NCI-H748 (cell line): ENCODE measurements at regions not wholly inside any gene's neighbourhood (a gene's known extent, or its start where the extent isn't known, plus 50 kb on each side); places are given as distances from the start of the nearest gene placed in this dataset.

Source experiments
- DNase-seq: peaks from one replicate; lab custom pipeline; 2025; ENCODE audit not compliant: unreplicated experiment; lab: John Stamatoyannopoulos, UW

DNA sequence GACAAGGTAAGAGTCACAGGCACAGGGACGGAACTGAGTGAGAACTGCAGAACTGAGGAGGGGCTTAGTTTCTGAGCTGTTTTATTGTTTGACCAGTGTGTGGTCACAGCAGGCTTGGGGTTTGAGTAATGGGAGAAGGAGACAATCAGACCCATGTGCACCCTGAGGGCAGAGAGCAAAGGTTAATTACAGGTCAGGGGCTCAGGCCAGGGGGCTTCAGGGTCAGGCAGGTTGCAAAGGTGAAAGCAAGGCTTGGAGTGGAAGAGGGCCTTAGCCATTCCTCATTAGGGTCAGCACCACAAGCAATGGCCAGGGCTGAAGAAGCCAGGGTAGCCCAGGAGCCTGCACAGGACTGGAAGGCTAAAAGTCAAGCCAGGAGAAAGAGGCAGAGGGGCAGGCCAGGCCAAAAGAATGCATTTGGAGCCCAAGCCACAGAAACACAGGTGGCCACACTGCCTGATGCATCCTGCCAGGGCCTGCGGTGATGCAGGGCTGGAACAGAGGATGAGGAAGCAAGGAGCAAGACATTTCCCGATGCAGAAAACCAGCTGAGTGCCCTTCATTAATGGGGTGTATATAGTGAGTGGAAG lies 209.8 kb upstream of the GYPC start:
- no peak for DNase-seq

DNA sequence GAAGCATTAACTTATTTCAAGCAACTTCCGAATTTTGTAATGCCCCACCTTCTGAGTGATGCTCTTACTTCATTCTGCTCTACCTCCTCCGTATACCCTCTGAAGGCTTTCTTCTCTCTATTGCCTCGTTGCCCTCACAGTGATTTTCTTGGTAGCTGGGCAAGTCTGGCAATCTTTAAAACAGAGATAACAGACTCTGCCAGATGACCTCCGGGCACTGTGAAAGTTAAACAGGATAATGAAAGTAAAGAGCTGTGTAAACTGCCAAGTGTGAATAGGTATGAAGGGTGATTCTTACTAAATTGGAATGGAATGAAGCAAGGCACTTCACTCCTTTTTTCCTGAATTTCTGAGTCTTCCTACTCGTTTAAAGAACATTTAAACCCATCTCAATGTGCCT lies 207.3 kb upstream of the GYPC start:
- DNase-seq: no peak

DNA sequence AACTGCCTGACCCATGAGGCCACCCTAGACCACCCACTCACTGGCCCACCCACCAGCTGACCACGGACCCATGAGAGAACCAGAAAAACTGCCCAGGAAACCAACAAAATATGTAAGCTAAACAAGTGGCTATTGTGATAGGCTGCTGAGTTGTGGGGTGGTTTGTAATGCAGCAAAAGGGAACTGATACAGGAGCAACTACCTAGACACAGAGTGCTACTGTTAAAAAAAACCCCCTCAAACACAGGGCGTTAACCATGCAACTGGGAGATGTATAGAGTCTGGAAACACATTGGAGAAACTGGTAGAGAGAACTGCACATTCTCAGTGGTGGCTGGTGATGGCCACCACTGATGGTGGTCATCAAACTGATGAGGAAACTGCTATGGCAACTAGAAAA lies 206.3 kb upstream of the GYPC start:
- no peak for DNase-seq

DNA sequence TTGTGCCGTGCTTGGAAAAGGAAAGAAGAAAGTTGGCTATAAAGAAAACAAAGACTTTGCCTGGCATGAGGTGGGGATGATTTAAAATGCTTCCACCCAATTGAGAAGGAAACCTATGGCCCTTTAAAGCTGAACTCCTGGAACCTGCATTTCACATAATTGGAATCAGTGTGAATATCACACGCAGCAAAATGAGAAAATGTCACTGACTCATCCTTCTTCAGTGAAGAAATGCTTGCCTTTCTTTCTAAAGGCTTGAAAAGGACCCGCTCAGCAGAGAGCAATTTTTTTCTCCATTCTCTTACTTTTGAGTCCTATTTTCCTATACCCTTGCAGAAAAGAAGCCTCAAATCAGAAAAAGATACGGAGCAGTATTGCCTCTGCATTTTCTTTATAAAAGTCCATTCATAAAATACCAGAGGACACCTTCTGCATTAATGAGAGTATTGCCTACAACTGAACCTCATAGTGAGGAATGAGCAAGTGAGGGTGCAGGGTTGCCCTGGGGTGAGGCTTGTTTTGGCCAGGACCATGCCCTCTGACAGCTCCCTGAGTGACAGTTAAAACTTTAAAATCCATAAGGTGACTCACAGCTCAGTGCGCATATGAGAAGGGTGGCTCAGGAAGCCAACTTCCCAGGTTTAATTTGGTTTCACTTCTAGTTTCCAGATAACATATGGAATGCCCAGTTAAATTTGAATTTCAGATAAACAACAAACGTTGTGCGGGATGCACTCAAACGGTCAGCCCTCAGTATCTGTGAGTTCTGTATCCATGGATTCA lies 191.9 kb upstream of the GYPC start:
- DNase-seq: no peak

DNA sequence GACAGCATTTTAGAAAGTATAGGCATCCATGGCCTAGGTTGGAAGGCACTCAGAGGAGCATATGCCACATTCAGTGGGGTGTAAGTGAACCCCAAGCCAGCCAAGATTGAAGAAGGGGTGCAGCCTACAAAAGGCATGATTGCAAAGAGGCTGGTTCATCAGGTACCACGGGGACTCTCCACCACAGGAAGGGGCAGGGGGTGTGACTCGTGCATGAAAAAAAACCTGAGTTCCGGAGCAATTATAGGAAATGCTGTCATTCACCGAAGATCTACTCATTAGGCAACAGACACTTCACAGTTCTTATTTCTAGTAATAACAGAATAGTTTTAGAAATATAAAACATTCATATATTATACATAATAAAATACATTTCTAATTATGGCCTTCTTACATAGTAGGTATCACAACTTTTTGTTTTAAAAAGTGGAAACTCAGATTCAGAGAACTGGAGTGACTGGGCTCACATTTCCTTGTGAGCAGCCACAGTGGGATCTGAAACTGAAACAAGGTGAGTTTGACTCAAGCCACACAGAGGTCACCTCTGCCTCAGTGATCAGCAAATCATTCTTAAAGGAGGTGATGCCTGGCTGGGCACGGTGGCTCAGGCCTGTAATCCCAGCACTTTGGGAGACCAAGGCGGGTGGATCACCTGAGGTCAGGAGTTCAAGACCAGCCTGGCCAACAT lies 188.4 kb upstream of the GYPC start:
- no peak for DNase-seq

DNA sequence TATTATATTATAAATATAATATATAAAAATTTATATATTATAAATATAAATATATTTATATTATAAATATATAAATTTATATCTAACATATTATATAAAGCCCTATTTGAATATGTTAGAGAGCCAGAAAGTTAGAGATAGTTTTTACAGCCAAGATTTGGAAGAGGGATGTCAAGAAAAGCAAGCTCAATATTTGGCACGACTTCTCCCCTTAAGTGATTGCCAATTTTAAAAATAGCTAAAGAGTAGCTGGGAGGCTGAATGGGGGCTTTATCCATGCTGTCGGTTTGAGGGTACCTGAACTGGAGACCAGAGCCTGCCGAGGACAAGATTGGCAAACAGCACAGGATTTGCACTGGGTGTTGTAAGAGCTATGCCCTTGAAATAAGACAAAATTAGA lies 180.9 kb upstream of the GYPC start:
- DNase-seq: no peak

DNA sequence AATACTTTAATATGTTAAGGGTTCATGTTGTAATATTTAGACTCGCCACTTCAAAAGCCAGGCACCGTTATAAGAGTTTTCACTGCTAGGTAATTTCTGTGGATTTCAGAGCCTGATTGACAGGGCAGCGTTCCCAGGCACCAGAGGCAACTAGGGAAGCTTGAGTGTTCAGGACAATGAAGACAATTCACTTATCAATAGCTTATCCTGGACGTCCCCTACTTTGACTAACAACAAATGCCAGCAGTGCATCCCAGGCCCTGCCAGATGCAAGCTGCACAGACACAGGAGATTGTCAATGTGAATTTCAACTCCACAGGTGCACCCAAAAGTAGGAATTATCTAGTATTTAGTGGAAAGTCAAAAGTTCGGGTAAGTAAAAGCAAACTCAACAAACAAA lies 179.3 kb upstream of the GYPC start:
- DNase-seq: no peak

DNA sequence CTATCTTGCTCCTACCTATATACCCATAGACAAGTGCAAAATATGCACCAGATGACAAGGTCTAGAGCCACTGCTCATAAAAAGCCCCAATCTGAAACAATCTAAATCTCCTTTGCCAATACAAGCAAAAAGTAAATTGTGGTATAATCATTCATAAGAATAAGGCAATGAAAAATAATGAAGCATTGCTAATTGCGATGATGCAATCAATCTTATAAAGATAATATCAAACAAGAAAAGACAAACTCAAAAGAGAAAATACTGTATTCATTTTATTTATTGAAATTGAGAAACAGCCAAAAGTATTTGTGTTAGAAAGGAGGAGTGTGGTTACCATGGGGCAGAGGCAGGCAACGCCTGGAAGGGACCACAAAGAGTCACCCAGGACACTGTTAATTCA lies 175.9 kb upstream of the GYPC start:
- DNase-seq: no peak

DNA sequence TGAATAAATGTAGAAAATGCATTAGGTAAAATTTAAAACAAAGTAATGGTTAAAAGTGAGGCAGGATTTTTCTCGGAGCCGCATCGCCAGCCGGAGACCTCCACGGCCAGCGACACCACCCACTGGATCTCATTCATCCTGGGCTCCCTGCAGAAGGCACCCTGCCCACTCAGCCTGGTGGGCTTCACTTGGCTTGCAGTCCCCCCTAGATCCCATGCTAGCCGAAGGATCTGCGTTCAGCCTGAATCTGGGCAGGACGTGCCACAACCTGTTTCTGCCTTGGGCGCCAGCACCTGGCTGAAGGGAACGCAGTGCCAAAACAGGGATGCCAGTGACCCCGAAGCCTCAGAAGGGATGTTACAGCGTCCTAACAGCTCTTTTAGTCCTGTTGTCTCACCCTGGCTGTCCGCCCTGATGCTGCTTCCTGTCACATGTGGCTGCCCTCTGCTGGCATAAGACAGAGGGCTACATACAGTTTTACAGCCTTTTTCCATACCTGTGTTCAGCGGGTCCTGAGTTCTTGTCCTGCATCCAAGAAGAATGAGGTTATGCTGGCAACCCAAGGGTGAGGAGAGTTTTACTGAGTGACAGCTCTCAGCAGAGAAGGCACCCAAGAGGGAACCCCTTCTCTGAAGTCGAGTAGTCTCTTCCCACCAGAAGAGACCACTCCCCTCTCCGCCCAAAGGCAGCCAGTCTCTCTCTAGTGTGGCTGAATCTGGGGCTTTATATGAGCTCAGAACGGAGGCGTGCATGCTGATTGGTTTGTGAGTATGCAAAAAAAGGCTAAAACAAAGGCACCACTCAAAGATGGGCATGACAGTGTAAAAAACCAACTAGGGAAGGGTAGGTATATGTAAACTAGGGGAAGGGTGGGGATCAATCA lies 173.1 kb upstream of the GYPC start:
- peak; percentile 6 for DNase-seq

DNA sequence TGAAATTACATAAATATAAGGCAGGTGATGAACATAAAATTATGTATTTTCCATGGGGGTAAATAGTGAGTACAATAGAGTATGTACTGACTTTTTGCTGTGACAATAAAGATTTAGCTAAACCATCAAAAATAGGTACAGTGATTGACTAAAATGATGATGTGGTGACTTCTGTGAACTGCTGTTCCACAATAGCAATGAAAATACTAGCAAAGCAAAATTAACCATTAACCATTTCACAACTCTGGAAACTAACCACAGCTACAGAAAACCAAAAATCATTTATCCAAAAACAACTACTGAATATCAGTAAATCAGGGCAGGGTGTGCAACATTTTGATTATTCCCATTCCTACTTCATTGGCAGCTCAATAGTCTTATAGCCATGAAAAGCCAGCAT lies 161.4 kb upstream of the GYPC start:
- DNase-seq: no peak

DNA sequence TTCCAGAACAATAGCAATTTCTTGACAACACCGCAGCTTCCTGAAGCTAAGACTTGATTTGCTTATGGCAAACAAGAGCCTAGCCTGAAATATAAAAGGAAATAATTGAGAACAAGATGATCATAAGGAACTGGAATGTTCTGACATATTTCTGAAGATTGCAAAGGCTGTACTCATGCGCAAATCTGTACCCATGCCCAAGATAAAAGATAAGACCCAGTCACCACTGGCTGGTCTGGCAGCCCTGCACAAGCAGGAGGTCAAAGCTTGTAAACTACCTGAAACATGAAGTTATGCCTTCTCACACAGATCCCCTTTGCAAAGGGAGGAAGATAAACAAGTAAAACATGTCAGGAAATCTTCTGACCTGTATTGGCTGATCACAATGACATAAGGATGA lies 160.8 kb upstream of the GYPC start:
- no peak for DNase-seq

DNA sequence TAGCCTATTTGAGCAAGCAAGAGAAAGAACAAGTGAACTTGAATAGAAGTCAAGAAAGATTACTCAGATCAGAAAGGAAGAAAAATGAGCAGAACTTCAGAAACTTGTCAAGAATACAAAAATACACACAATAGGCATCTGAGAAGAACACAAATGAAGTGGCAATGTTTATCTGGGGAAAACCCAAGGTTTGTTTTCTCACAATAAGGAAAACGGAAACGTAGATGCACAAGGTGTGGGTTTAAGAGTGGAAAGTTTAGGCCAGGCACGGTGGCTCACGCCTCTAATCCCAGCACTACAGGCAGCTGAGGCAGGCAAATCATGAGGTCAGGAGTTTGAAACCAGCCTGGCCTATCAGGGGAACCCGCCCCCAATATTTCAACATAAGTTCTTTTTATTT lies 159.5 kb upstream of the GYPC start:
- DNase-seq: no peak

DNA sequence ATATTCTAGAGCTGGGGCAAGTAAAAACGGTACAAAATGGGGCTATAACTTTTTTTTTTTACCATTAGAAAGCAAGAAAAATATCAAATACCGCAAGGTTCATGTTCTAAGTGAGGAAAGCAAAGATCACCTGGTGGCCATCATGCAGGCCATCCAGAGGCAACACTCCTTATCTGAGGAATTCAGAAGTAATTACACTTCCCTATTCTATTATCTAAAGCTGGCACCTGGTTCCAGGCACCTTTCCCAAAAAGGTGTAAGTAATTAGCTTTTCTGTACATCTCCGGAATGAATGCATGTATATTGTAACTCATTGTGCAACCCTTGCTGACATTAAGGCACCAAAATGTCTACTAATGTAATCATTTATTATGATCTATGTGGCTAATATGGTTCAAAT lies 152.5 kb upstream of the GYPC start:
- no peak for DNase-seq

DNA sequence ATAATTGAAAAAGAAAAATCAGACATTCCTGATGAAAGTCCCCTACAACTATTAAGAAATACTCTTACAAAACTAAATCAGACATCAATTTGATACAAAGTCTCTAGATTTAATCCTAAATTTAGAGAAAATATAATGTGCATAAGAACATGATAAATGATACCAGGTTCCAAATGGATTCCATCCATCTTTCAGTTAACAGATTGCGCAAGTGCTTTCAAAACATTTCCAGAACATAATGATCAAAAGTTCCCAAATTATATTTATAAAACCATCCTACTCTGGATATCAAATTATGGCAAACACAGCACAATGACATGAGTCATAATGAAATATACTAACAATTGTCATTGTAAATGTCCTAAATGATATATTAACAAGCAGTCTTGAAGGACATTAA lies 151.0 kb upstream of the GYPC start:
- no peak for DNase-seq

DNA sequence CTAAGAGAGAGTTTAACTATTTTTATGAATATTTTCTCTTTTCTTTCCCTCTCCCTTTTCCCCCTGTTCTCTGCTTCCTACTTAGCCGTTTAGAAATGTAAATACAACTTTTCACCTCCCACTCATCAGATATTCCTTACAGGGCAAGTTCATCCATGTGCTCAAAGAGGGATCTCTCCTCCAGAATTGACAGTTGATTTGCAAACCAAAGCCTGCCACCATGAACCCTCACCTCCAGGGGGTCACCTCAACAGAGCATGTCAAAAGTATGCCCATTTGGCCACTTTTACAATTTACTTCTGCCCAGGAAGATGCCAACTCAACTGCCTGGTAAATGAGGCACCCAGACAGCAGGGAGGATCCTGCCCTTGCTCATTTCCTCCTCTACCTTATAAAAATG lies 149.2 kb upstream of the GYPC start:
- DNase-seq: peak; percentile 41

DNA sequence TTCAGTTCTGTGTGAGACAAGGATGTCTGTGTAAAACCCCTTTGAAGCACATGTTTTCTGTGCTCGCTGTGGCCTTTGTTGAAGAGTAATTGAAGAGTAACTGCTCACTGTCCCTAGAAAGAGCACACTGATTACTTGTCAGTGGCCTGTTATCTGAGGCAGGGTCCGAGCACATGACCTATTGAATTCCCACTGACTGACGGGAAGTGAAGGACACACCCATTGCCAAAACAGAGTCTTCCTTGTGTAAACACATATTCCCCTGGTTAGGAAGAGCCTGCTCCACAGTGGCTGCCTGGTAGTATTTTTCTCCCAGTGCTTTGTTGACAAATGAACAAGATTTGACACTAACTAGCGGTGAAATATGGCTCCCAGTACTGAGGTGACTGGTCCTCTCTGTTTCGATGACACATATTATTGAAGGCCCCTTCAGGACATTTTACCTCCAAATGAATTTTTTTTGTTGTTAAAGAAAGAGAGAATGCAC lies 148.5 kb upstream of the GYPC start:
- DNase-seq: peak; percentile 95

DNA sequence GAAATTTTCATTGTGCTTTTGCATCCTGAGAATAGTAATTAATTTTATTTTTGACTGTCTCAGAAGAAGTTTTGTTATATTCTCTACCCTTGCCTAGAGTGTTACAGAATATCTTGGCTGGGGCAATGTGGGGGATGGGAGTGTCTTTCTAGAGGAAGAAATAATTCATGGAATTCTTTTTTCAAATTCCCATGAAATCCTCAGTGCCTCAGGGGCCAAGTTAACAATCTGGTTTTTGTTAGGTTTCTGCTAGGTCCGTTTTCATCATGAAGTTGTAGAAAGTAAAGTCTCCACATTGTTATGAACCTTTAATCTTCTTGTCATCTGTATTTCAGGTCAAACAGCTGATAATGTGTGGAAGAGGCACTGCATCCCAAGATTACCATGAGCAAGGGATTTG lies 145.6 kb upstream of the GYPC start:
- no peak for DNase-seq

DNA sequence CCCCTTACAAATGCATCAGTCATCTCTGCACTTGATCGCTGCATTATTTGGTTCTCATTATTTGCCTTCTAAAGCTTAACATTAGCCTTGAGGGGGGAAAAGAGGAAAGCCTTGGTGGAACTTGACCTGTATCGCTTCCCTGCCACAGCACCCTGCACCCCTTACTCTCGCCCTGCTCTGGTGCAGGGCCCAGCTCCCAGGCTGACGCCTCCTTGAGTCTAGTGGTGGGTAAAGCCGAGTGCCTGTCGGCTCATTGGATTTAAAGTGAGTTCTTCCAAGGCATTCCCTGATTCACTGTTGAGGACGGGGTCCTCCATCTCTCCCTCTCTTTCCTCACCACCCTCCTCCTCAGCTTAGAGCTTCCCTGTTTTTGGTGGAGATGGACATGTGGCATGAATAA lies 145.0 kb upstream of the GYPC start:
- no peak for DNase-seq

DNA sequence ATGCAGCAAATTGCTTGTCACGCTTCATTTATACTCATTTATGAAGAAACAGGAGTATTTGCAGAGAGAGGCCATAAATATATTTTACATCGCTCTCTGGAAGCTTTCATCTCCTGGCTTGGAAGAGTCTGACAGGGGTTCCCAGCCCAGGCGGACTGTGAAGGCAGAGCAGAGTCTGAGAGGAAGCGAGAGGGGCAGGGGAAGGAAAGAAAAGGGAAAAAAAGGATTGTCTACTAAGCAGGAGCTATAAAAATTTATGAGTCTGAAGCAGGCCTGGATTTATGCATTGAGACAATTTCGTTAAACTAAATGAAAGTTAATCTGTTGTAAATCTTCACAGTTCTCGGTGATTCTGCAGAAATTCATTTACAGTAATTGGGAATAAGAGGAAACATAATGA lies 143.9 kb upstream of the GYPC start:
- no peak for DNase-seq

DNA sequence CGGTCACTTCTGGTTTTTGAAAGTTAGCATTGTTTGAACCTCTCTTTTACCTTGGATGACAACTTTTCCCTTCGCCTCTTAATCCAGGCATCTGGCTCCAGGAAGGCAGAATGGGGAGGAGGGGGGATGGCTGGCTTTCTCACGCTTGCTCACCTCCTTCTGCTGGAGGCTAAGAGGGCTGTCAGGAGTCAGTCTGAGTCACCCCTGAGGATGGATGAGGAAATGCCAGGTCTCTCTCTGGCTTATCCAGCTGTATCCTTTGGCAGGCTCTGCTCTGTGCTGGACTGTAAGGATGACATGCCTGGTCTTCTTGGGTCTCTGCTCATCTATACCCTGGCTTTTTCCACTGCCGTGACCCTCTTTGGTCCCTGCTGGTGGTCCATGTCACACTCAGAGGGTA lies 142.9 kb upstream of the GYPC start:
- DNase-seq: no peak

DNA sequence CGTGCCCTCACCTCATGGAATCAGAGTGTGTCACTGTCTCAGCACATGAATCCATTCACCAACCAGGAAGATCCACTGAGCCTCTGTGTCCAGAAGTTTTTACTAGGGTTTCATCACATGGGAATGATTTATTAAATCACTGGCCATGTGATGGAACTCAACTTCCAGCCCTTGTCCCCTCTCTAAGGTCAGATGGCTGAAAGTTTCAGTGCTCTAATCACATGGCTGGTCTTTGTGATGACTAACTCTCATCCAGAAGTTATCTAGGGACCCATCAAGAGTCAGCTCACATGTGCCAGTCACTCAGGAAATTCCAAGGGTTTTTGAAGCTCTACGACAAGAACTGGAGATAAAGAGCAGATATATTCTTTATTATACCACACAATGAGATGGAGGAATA lies 140.5 kb upstream of the GYPC start:
- no peak for DNase-seq
